Right atrium auricular region (tissue), 2 donors: ENCODE measurements at regions not wholly inside any gene's neighbourhood (a gene's known extent, or its start where the extent isn't known, plus 50 kb on each side); places are given as distances from the start of the nearest gene placed in this dataset.

Experiments used
- DNase-seq: peaks from one replicate; pipeline ENCODE4 v3.0.0-alpha.2; 2019; ENCODE audit warnings: low spot score
- H3K27ac ChIP-seq, 2 donors: fragments of 200-600 bp; sonication (generic); 1 replicate in 1 of 2; 2 replicates in 1 of 2; pipeline ENCODE4 v1.5.1; 2016 to 2019
- H3K27me3 ChIP-seq, 2 donors: fragments of 200-600 bp; sonication (generic); one replicate each; pipeline versions ENCODE4 v1.5.1 to v1.6.0; 2017 to 2019
- H3K36me3 ChIP-seq: fragments of 200-600 bp; sonication (generic); one replicate; pipeline ENCODE4 v1.5.1; 2016
- H3K4me1 ChIP-seq, 2 donors: fragments of 200-600 bp; sonication (generic); one replicate each; pipeline versions ENCODE4 v1.5.1 to v1.6.0; 2017 to 2019
- H3K4me3 ChIP-seq, 2 donors: fragments of 200-600 bp; sonication (generic); 1 replicate in 1 of 2; 2 replicates in 1 of 2; pipeline ENCODE4 v1.5.1; 2017 to 2019; ENCODE audit warnings: mild to moderate bottlenecking in 1 of 2, moderate library complexity in 1 of 2
- H3K9me3 ChIP-seq, 2 donors: fragments of 200-600 bp; sonication (generic); one replicate each; pipeline ENCODE4 v1.5.1; 2019
- TF ChIP-seq, protein P1 (sequence below), 2 donors: fragments of 200-600 bp; sonication (generic); IDR thresholded peaks; one replicate each; pipeline ENCODE4 v1.5.1; 2019; ENCODE audit warnings: antibody characterized with exemption in 2 of 2

DNA sequence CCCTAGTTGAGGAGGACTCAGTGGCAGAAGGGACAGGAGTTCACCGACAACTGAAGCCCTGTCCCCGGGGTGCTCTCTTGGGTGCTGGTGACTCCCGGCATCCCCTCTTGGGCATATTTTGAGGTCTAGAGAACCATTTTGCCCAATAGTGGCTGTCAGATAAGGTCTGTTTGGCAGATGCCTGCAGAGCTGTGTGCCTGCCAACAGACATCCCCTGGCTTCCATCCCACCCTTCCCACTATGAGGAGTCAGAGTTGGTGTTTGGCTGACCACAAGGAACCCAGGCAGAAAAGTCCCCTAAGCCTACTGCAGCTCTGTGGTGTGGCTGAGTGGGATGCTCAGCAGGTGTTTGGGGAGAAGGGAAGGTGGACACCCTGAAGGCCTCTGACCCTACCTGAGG, 207.0 kb downstream of the AUH start:
- Histone ChIP-seq H3K4me1 (peaks cover 0 to 12% of the 10 kb centered on the region in 2 donors), H3K4me3 (no peak overlapping the region)

DNA sequence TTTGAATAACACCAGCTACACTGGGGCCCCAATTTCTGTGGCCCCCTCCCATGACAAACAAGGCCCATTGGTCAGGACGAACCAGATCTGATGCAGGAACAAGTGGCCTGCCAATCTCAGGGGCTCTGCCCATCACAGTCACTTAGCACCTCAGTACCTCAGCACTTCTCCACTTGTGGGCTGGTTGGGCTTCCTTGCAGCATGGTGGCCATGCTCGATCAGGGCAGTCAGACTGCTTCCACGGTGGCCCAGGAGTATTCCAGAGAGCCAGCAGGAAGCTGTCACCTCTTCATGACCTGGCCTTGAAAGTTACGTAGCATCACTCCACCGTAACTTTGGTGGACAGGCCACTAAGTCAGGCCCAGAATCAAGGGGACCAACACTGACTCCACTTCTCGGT, 206.5 kb downstream of the AUH start:
- TF ChIP-seq, protein P1, sequence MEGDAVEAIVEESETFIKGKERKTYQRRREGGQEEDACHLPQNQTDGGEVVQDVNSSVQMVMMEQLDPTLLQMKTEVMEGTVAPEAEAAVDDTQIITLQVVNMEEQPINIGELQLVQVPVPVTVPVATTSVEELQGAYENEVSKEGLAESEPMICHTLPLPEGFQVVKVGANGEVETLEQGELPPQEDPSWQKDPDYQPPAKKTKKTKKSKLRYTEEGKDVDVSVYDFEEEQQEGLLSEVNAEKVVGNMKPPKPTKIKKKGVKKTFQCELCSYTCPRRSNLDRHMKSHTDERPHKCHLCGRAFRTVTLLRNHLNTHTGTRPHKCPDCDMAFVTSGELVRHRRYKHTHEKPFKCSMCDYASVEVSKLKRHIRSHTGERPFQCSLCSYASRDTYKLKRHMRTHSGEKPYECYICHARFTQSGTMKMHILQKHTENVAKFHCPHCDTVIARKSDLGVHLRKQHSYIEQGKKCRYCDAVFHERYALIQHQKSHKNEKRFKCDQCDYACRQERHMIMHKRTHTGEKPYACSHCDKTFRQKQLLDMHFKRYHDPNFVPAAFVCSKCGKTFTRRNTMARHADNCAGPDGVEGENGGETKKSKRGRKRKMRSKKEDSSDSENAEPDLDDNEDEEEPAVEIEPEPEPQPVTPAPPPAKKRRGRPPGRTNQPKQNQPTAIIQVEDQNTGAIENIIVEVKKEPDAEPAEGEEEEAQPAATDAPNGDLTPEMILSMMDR (IDR thresholded peaks at IDR 0.05): no peak
- DNase-seq: no peak
- no peaks in the 10 kb centered on the region for H3K9me3 ChIP-seq
- no peaks in the 10 kb centered on the region for H3K36me3 ChIP-seq
- H3K27ac ChIP-seq: no peak overlapping the region
- H3K27me3 ChIP-seq: no peaks in the 10 kb centered on the region
- H3K4me3 ChIP-seq: no peak overlapping the region
- H3K4me1 ChIP-seq: peaks cover 0 to 17% of the 10 kb centered on the region in 2 donors

More for the DNA sequence above, 207.0 kb downstream of the AUH start:
- TF ChIP-seq, protein P1 (IDR thresholded peaks at IDR 0.05): no peak
- Histone ChIP-seq H3K9me3 (no peaks in the 10 kb centered on the region), H3K27me3 (no peaks in the 10 kb centered on the region), H3K27ac (no peak overlapping the region), H3K36me3 (no peaks in the 10 kb centered on the region)
- no peak for DNase-seq

DNA sequence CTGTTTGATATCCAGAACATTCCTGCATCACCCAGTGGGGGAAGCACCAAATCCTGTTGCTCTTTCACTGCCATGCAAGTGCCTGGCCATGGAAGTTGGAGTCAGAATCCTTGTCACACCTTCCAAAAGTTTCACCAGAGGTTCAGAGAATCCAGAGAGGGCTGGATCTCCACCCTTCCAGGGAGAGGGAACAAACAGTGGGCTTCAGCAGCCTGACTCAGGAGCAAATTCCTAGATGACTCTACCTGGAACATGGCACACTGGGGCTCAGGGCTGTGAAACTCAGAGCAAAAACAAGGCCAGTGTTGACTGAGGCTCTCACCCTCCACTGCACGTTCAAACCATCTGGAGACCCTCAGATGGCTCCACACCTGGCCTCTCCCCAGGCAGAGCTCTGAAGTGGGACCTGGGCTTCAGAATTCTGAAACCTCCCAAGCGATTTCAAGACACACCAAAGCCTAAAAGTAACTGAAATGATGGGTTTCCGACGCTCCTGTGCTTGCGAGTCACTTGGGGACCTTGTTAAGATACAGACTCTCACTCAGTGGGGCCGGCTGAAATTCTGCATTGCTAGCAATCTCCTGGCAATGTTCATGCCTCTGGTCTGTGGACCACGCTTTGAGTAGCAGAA, 205.9 kb downstream of the AUH start:
- TF ChIP-seq, protein P1 (IDR thresholded peaks at IDR 0.05): no peak
- Histone ChIP-seq H3K27me3 (no peaks in the 10 kb centered on the region), H3K27ac (no peak overlapping the region), H3K36me3 (no peaks in the 10 kb centered on the region), H3K4me3 (no peak overlapping the region), H3K9me3 (no peaks in the 10 kb centered on the region), H3K4me1 (peaks cover 0 to 23% of the 10 kb centered on the region in 2 donors)
- DNase-seq: no peak

DNA sequence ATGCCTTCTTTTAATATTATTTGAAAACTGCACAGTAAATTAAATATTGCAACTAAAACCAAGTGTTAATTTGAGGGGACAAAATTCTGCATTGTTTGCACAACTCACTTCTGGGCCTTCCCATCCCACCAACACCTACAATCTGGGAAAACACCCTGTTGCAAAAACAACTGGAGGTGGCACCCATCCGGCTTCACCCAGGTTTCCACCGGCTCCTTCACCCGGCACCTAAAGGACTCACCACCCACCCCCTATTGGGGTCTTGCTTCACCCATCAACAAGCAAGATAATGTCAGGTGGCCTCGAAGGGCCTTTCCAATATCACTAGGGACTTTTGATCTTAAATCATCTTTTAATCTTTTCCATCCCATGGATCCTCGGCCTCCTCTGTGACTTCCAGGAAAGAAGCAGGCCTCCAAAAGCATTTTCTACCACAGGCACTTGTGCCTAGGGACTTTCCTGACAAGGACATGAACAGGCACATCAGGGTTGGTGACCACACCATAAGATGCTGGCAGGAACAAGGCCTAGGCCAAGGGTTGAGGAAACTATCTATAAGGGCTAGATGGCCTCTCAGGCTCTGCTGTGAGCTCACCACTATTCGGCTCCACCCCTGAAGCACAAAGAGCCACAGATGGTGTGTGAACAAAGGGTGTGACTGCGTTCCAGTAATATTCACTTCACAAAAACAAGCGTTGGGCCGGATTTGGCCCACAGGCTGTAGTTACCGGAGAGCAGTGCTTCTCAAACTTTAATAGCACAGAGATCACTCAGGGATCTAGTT, 205.1 kb downstream of the AUH start:
- DNase-seq: no peak
- Histone ChIP-seq H3K27ac (no peak overlapping the region), H3K27me3 (no peaks in the 10 kb centered on the region), H3K4me1 (peaks cover 0 to 23% of the 10 kb centered on the region in 2 donors), H3K9me3 (no peaks in the 10 kb centered on the region), H3K4me3 (no peak overlapping the region), H3K36me3 (no peaks in the 10 kb centered on the region)
- TF ChIP-seq, protein P1 (IDR thresholded peaks at IDR 0.05): no peak

DNA sequence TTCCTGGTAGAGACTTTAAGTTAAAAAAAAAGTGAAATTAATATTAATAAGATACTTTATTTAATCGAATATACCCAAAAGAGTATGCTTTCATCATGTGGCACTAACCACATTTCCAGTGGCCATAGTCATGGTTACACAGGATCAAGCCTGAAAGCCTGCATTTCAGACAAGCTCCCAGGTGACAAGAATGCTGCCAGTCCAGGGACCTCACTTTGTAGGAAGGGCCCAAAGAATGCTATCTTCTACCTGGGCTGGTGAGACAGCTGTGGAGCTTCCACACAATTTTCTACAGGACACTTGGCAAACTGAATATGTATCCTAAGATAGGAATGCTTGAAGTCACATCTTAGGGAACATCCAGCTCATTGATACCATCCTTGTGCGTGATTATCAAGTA, 203.8 kb downstream of the AUH start:
- H3K36me3 ChIP-seq: no peaks in the 10 kb centered on the region

More for the DNA sequence above, 203.8 kb downstream of the AUH start:
- Histone ChIP-seq H3K27ac (no peak overlapping the region), H3K9me3 (no peaks in the 10 kb centered on the region), H3K4me3 (no peak overlapping the region), H3K27me3 (no peaks in the 10 kb centered on the region), H3K4me1 (peaks cover 0 to 32% of the 10 kb centered on the region in 2 donors)
- DNase-seq: no peak
- TF ChIP-seq, protein P1 (IDR thresholded peaks at IDR 0.05): no peak
